Ovary (tissue), 3 donors: ENCODE measurements at regions not wholly inside any gene's neighbourhood (a gene's known extent, or its start where the extent isn't known, plus 50 kb on each side); places are given as distances from the start of the nearest gene placed in this dataset.

Source experiments
- CTCF ChIP-seq, 3 donors: fragments of 450-650 bp in 2 of 3; fragments of 200-600 bp in 1 of 3; IDR thresholded peaks; one replicate each; pipeline versions ENCODE4 v1.5.1 to v1.8.0; 2016 to 2022; ENCODE audit warnings: antibody characterized with exemption in 3 of 3, mild to moderate bottlenecking in 1 of 3
- POLR2A ChIP-seq: fragments of 450-650 bp; IDR thresholded peaks from one replicate; pipeline ENCODE4 v1.6.1; 2017; ENCODE audit warnings: antibody characterized with exemption, mild to moderate bottlenecking, moderate library complexity
- donor health status: DM: no; HTN: no; CAD: no.

- TF ChIP-seq CTCF (IDR thresholded peaks at IDR 0.05) = no peak
- no peak for TF ChIP-seq POLR2A
Measured at GRCh38 chr3:139216958-139217357, 126.9 kb upstream of the MRPS22 start.
